VCaP (cell line): ENCODE measurements at regions not wholly inside any gene's neighbourhood (a gene's known extent, or its start where the extent isn't known, plus 50 kb on each side); places are given as distances from the start of the nearest gene placed in this dataset.

Experiments
- H3K27ac ChIP-seq: fragments of 450-650 bp; 2 replicates; pipeline ENCODE4 v1.5.1; 2017
- CTCF ChIP-seq: fragments of 450-650 bp; conservative IDR thresholded peaks from 2 replicates; pipeline ENCODE4 v1.5.1; 2017; ENCODE audit warnings: mild to moderate bottlenecking, moderate library complexity

GRCh38 chrX:45774961-45775360, 574.3 kb upstream of the DIPK2B start:
- no peak for TF ChIP-seq CTCF
- no peak overlapping the region for H3K27ac ChIP-seq

GRCh38 chrX:45773572-45773971, 572.9 kb upstream of the DIPK2B start:
- H3K27ac ChIP-seq = no peak overlapping the region
- no peak for TF ChIP-seq CTCF

- no peak for TF ChIP-seq CTCF
- H3K27ac ChIP-seq = no peak overlapping the region
Observed at GRCh38 chrX:45771560-45772340, 571.1 kb upstream of the DIPK2B start.

GRCh38 chrX:45771114-45771513, 570.4 kb upstream of the DIPK2B start:
- H3K27ac ChIP-seq = no peak overlapping the region
- no peak for TF ChIP-seq CTCF

GRCh38 chrX:45769761-45770582, 569.3 kb upstream of the DIPK2B start:
- no peak overlapping the region for H3K27ac ChIP-seq

GRCh38 chrX:45768666-45769236, 568.1 kb upstream of the DIPK2B start:
- no peak overlapping the region for H3K27ac ChIP-seq

More at GRCh38 chrX:45769761-45770582, 569.3 kb upstream of the DIPK2B start:
- no peak for TF ChIP-seq CTCF

More at GRCh38 chrX:45768666-45769236, 568.1 kb upstream of the DIPK2B start:
- TF ChIP-seq CTCF = no peak
